Esophagus squamous epithelium (tissue), 5 donors: ENCODE measurements at regions not wholly inside any gene's neighbourhood (a gene's known extent, or its start where the extent isn't known, plus 50 kb on each side); places are given as distances from the start of the nearest gene placed in this dataset.
"Not testable (repeated sequence)": the region's sequence is repeated elsewhere in the genome, so short reads cannot be mapped to it uniquely, and the experiment has no call there.

Experiments
- DNase-seq: peaks from one replicate; lab custom pipeline; 2025; lab: John Stamatoyannopoulos, UW
- H3K27ac ChIP-seq, 4 donors: fragments of 200-600 bp; sonication (generic); one replicate each; pipeline ENCODE4 v1.5.1; 2016 to 2019; ENCODE audit warnings: mild to moderate bottlenecking in 1 of 4
- H3K27me3 ChIP-seq, 4 donors: fragments of 200-600 bp; sonication (generic); 1 replicate in 3 of 4; 2 replicates in 1 of 4; pipeline versions ENCODE4 v1.5.1 to v1.6.0; 2017 to 2021; ENCODE audit warnings: antibody characterized with exemption in 1 of 4
- H3K36me3 ChIP-seq, 3 donors: fragments of 200-600 bp; sonication (generic); one replicate each; pipeline ENCODE4 v1.5.1; 2016 to 2019
- H3K4me1 ChIP-seq, 3 donors: fragments of 200-600 bp; sonication (generic); one replicate each; pipeline ENCODE4 v1.5.1; 2017 to 2019
- H3K4me3 ChIP-seq, 4 donors: fragments of 200-600 bp; sonication (generic); 1 replicate in 3 of 4; 2 replicates in 1 of 4; pipeline ENCODE4 v1.5.1; 2016 to 2019; ENCODE audit warnings: mild to moderate bottlenecking in 2 of 4, moderate library complexity in 1 of 4
- H3K9me3 ChIP-seq, 3 donors: fragments of 200-600 bp; sonication (generic); one replicate each; pipeline ENCODE4 v1.5.1; 2016 to 2019
- CTCF ChIP-seq, 6 experiments: fragments of 450-650 bp in 4 of 6; fragments of 200-600 bp in 2 of 6; sonication (generic) in 2 of 6; IDR thresholded peaks; one replicate each; pipeline ENCODE4 v1.5.1; 2016 to 2019; ENCODE audit warnings: antibody characterized with exemption in 6 of 6, mild to moderate bottlenecking in 4 of 6, moderate library complexity in 4 of 6
- POLR2A ChIP-seq, 4 donors: fragments of 450-650 bp; IDR thresholded peaks; one replicate each; pipeline ENCODE4 v1.6.1; 2017; ENCODE audit warnings: antibody characterized with exemption in 4 of 4, mild to moderate bottlenecking in 4 of 4, moderate library complexity in 3 of 4
- WGBS, 2 donors: methylation state at CpG; one replicate each; pipeline ENCODE4 v1.1.5; 2018; 5-methylcytosine and 5-hydroxymethylcytosine counted together
- intact Hi-C: fragments of 100-400 bp; cut with DNase I; formaldehyde crosslinking; loops from one replicate; pipeline ENCODE4 v1.15.0; 2022
- donor health status: DM: yes; HTN: yes; CAD: no.

DNA sequence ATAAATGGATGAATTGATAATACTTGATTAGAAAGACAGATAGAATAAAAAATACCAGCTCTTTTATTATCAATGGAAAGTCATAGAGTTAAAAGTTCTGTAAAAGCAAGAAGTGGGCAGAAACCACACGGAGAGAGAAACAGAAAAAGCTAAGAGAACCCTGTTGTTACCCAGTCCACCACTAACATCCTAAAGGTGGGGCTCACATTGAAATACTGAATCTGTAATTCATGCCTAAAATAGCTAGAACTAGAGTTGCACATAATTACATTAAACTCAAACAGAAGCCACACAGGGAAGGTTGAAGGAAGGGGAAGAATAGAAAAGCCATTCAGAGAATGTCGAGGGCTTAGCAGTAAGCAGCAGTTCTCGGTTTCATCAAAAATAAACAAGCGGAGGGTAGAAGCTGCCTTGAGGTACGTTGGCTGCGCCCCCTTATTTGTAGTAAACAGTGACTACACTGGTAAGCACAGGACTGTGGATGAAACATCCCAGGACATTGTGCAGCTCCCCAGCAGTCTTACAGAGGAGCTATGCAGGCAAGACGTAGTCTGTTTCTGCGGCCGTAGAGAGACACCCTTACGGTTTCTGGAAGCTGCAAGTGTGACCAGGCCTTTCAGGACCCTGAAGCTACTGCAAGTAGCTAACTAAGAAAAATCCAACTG is 1247.0 kb upstream of the GYPC start:
- Histone ChIP-seq H3K4me1 (no peaks in the 10 kb centered on the region), H3K4me3 (no peak overlapping the region), H3K9me3 (no peaks in the 10 kb centered on the region), H3K27ac (no peak overlapping the region), H3K36me3 (no peaks in the 10 kb centered on the region), H3K27me3 (no peaks in the 10 kb centered on the region)
- 78 to 82% methylated on average over 10 of the region's 10 CpGs for WGBS, 2 donors
- intact Hi-C loops: no loop called here
- DNase-seq: no peak
- TF ChIP-seq CTCF (IDR thresholded peaks at IDR 0.05) (no peak), POLR2A (IDR thresholded peaks at IDR 0.05) (no peak)

DNA sequence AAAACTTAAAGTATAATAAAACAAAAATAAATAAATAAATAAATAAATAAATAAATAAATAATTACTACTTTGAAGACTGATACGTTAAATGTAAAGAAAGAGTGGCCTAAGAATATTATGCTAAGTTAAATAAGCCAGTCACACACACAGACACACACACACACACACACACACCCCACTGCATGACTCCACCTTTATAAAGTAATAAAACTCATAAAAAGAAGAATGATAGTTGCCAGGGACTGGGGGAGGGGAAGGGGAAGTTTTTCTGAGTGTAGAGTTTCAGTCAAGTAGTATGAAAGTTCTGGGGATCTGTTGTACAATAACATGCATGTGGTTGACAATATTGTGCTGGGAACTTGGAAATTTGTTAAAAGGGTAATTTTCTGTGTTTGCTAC is 1237.5 kb upstream of the GYPC start:
- H3K36me3 ChIP-seq: no peaks in the 10 kb centered on the region
- H3K4me3 ChIP-seq: no peak overlapping the region
- H3K9me3 ChIP-seq: no peaks in the 10 kb centered on the region
- no peak for TF ChIP-seq POLR2A (IDR thresholded peaks at IDR 0.05)
- no peak for TF ChIP-seq CTCF (IDR thresholded peaks at IDR 0.05)
- DNase-seq: no peak
- WGBS, 2 donors: 28 to 57% methylated on average over 1 of the region's 1 CpG
- no peak overlapping the region for H3K27ac ChIP-seq
- H3K4me1 ChIP-seq: no peaks in the 10 kb centered on the region
- no peaks in the 10 kb centered on the region for H3K27me3 ChIP-seq
- intact Hi-C loops: no loop called here

DNA sequence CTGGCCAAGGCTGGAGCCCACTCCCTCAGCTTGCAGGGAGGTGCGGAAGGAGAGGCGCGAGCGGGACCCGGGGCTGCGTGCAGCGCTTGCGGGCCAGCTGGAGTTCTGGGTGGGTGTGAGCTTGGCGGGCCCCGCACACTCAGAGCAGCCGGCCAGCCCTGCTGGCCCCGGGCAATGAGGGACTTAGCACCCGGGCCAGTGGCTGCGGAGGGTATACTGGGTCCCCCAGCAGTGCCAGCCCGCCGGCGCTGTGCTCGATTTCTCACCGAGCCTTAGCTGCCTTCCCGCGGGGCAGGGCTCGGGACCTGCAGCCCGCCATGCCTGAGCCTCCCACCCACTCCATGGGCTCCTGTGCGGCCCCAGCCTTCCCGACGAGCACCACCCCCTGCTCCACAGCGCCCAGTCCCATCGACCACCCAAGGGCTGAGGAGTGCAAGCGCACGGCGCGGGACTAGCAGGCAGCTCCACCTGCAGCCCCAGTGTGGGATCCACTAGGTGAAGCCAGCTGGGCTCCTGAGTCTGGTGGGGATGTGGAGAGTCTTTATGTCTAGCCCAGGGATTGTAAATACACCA is 1233.7 kb upstream of the GYPC start:
- H3K4me1 ChIP-seq, H3K4me3 ChIP-seq, H3K9me3 ChIP-seq, intact Hi-C loops, H3K27me3 ChIP-seq, H3K36me3 ChIP-seq, H3K27ac ChIP-seq, DNase-seq: not testable (repeated sequence)
- WGBS, 2 donors: no CpG with 5 or more reads among the region's 32 CpGs

- no peak for DNase-seq
- no peaks in the 10 kb centered on the region for H3K27me3 ChIP-seq
- intact Hi-C loops: no loop called here
- H3K27ac ChIP-seq: no peak overlapping the region
- 44 to 52% methylated on average over 1 of the region's 1 CpG for WGBS, 2 donors
- TF ChIP-seq CTCF (IDR thresholded peaks at IDR 0.05) (no peak), POLR2A (IDR thresholded peaks at IDR 0.05) (no peak)
- no peak overlapping the region for H3K4me3 ChIP-seq
- H3K36me3 ChIP-seq: no peaks in the 10 kb centered on the region
- no peaks in the 10 kb centered on the region for H3K9me3 ChIP-seq
- H3K4me1 ChIP-seq: no peaks in the 10 kb centered on the region
Measured at GRCh38 chr2:125424266-125424785, 1231.6 kb upstream of the GYPC start.

GRCh38 chr2:125427721-125428315 is 1228.1 kb upstream of the GYPC start:
- Histone ChIP-seq H3K27ac (no peak overlapping the region), H3K36me3 (no peaks in the 10 kb centered on the region), H3K27me3 (no peaks in the 10 kb centered on the region), H3K4me3 (no peak overlapping the region), H3K9me3 (no peaks in the 10 kb centered on the region), H3K4me1 (no peaks in the 10 kb centered on the region)
- intact Hi-C loops: no loop called here
- TF ChIP-seq POLR2A (IDR thresholded peaks at IDR 0.05): no peak
- no peak for TF ChIP-seq CTCF (IDR thresholded peaks at IDR 0.05)
- DNase-seq: no peak
- 0 to 21% methylated on average over 1 of the region's 1 CpG for WGBS, 2 donors
